NCI-H1092 treated with DMSO at 0.1 percent for 48 hours (cell line): ENCODE measurements at regions not wholly inside any gene's neighbourhood (a gene's known extent, or its start where the extent isn't known, plus 50 kb on each side); places are given as distances from the start of the nearest gene placed in this dataset.

Source experiments
- DNase-seq: peaks from one replicate; lab custom pipeline; 2025; lab: John Stamatoyannopoulos, UW

- DNase-seq: no peak
Measured at GRCh38 chr12:98280621-98281020, 234.8 kb upstream of the TMPO start.

GRCh38 chr12:98291828-98292227, 223.6 kb upstream of the TMPO start:
- no peak for DNase-seq

GRCh38 chr12:98294051-98294805, 221.2 kb upstream of the TMPO start:
- peak; percentile 42 for DNase-seq

- no peak for DNase-seq
Measured at GRCh38 chr12:98295681-98296080, 219.7 kb upstream of the TMPO start.

- DNase-seq: no peak
Measured at GRCh38 chr12:98296462-98297079, 218.8 kb upstream of the TMPO start.

GRCh38 chr12:98297538-98297937, 217.9 kb upstream of the TMPO start:
- no peak for DNase-seq

GRCh38 chr12:98308141-98308540, 207.2 kb upstream of the TMPO start:
- no peak for DNase-seq

- DNase-seq: no peak
Measured at GRCh38 chr12:98317939-98318899, 197.2 kb upstream of the TMPO start.

- no peak for DNase-seq
Measured at GRCh38 chr12:98319716-98320425, 195.5 kb upstream of the TMPO start.

GRCh38 chr12:98325003-98325402, 190.4 kb upstream of the TMPO start:
- DNase-seq: no peak

GRCh38 chr12:98328467-98328866, 186.9 kb upstream of the TMPO start:
- no peak for DNase-seq

- no peak for DNase-seq
Measured at GRCh38 chr12:98329589-98329988, 185.8 kb upstream of the TMPO start.

GRCh38 chr12:98332642-98333041, 182.7 kb upstream of the TMPO start:
- no peak for DNase-seq

GRCh38 chr12:98334768-98335167, 180.6 kb upstream of the TMPO start:
- DNase-seq: no peak

GRCh38 chr12:98341026-98341425, 174.4 kb upstream of the TMPO start:
- DNase-seq: no peak

- DNase-seq: no peak
Measured at GRCh38 chr12:98341732-98342131, 173.7 kb upstream of the TMPO start.

GRCh38 chr12:98343002-98343567, 172.3 kb upstream of the TMPO start:
- no peak for DNase-seq

- no peak for DNase-seq
Measured at GRCh38 chr12:98344046-98344930, 171.1 kb upstream of the TMPO start.

GRCh38 chr12:98345308-98345876, 170.0 kb upstream of the TMPO start:
- no peak for DNase-seq

GRCh38 chr12:98351089-98351488, 164.3 kb upstream of the TMPO start:
- DNase-seq: no peak
